T47D (cell line): ENCODE measurements at regions not wholly inside any gene's neighbourhood (a gene's known extent, or its start where the extent isn't known, plus 50 kb on each side); places are given as distances from the start of the nearest gene placed in this dataset.

ENCODE experiments used
- DNase-seq, 2 experiments: peaks; one replicate each; pipeline versions ENCODE4 v3.0.0 to v3.0.0-alpha.2; 2011 to 2012; ENCODE audit warnings: low read depth in 1 of 2, low spot score in 1 of 2
- JUND ChIP-seq: IDR thresholded peaks from 2 replicates; pipeline ENCODE4 v1.6.1; 2012; ENCODE audit warnings: low read depth
- in situ Hi-C: cut with HindIII; loops from 2 replicates; pipeline ENCODE4 v1.10.0; 2016; ENCODE audit warnings: low sequenced_read_pairs, low pct_unique_long_range_greater_than_20kb

GRCh38 chr1:4006676-4007374, 106.8 kb upstream of the C1orf174 start:
- DNase-seq, result no peak
- in situ Hi-C loops, result no loop called here
- TF ChIP-seq JUND, result no peak

GRCh38 chr1:4010284-4010683, 110.2 kb upstream of the C1orf174 start:
- no peak for DNase-seq
- no peak for TF ChIP-seq JUND
- in situ Hi-C loops, result no loop called here

- in situ Hi-C loops, result no loop called here
- no peak for DNase-seq
- TF ChIP-seq JUND, result no peak
Observed at GRCh38 chr1:4010814-4011605, 110.9 kb upstream of the C1orf174 start.

GRCh38 chr1:4016351-4017130, 116.5 kb upstream of the C1orf174 start:
- no peak for TF ChIP-seq JUND
- no peak for DNase-seq
- in situ Hi-C loops, result no loop called here

GRCh38 chr1:4017636-4018365, 117.7 kb upstream of the C1orf174 start:
- DNase-seq, result no peak
- in situ Hi-C loops, result no loop called here
- TF ChIP-seq JUND, result no peak

- DNase-seq, result no peak
- in situ Hi-C loops, result no loop called here
- TF ChIP-seq JUND, result no peak
Observed at GRCh38 chr1:4018466-4019146, 118.5 kb upstream of the C1orf174 start.

- no peak for DNase-seq
- in situ Hi-C loops, result no loop called here
- no peak for TF ChIP-seq JUND
Observed at GRCh38 chr1:4019147-4019521, 119.1 kb upstream of the C1orf174 start.

- TF ChIP-seq JUND, result no peak
- in situ Hi-C loops, result no loop called here
Observed at GRCh38 chr1:4019606-4020331, 119.7 kb upstream of the C1orf174 start.

GRCh38 chr1:4020449-4020848, 120.4 kb upstream of the C1orf174 start:
- in situ Hi-C loops, result no loop called here
- no peak for TF ChIP-seq JUND
- no peak for DNase-seq

More at GRCh38 chr1:4019606-4020331, 119.7 kb upstream of the C1orf174 start:
- DNase-seq, result no peak

GRCh38 chr1:4021136-4021973, 121.3 kb upstream of the C1orf174 start:
- no peak for DNase-seq
- in situ Hi-C loops, result no loop called here
- TF ChIP-seq JUND, result no peak

- no peak for TF ChIP-seq JUND
- no peak for DNase-seq
- in situ Hi-C loops, result no loop called here
Observed at GRCh38 chr1:4021974-4022268, 121.8 kb upstream of the C1orf174 start.
